ENCODE measurements at regions not wholly inside any gene's neighbourhood (a gene's known extent, or its start where the extent isn't known, plus 50 kb on each side); places are given as distances from the start of the nearest gene placed in this dataset.

DNA sequence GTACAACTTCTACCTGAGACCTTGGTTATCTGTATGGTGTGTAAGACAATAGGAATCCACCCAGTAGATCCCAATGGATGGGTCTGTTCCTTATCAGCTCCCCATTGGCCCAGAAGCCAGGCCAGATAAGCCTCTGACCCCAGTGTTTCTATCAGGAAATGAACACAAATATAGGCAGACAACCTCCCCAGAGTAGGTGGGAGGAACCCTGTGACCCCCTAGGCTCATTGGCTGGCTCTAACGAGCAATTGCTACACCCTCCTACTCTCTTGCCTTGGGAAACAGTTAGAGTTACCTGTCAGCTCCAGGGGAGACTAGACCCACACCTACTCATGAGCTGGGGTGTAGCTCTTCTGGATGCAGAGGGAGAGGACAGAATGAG is 299.9 kb downstream of the UACA start:
- H3K9ac ChIP-seq (replicated peaks in 1 of 4; ENCODE audit: extremely low read depth in 1 of 4, low read depth in 3 of 4, low read length in 3 of 4), result no peak overlapping the region
- 0% methylated on average over 1 of the region's 1 CpG; no CpG with 5 or more reads in 1 of the 2 experiments for WGBS, 2 experiments (ENCODE audit: extremely low coverage in 1 of 2, insufficient coverage in 1 of 2, insufficient read length in 1 of 2, insufficient replicate concordance in 2 of 2, low coverage in 1 of 2, low lambda C conversion rate in 2 of 2, missing lambda C conversion rate in 1 of 2)
- CTCF ChIA-PET (ENCODE audit: partially characterized antibody), result interaction anchor here (0.7 to 9.1 kb wide), 5 partner anchors 8 to 736 kb away, joined by 3 to 81 read pairs (median 4); no protein-coding TSS in a partner anchor

More for the DNA sequence above, 299.9 kb downstream of the UACA start:
- no peaks in the 10 kb centered on the region; a peak in 1 of 7 replicates for H3K4me1 ChIP-seq (replicated peaks in 1 of 4; ENCODE audit: control insufficient read depth in 3 of 4, insufficient read depth in 4 of 4, low read length in 3 of 4)
- no peak overlapping the region for H2AK5ac ChIP-seq (ENCODE audit: low read depth, low read length)
- no peak overlapping the region for H2BK20ac ChIP-seq (ENCODE audit: low read length)
- H3K27ac ChIP-seq (ENCODE audit: low read depth, low read length), result no peak overlapping the region
- no peak overlapping the region for H2BK5ac ChIP-seq (ENCODE audit: low read depth, low read length)
- H3K14ac ChIP-seq (ENCODE audit: insufficient read length), result no peak overlapping the region
- no peak overlapping the region for H3K4me2 ChIP-seq (ENCODE audit: insufficient read depth in 1 of 2, low read depth in 2 of 2, low read length in 2 of 2)
- H3K79me2 ChIP-seq (ENCODE audit: control insufficient read depth in 1 of 2, insufficient read depth in 2 of 2, low read length in 2 of 2), result no peaks in the 10 kb centered on the region
- POLR2A ChIA-PET (ENCODE audit: partially characterized antibody), result no interaction called here
- no peak overlapping the region for H4K5ac ChIP-seq (ENCODE audit: insufficient read length, low read depth, low read length)
- DNase-seq (ENCODE audit: low read depth in 1 of 2, low spot score in 2 of 2) (no peak), FAIRE-seq (no peak)
- no peak overlapping the region for H4K91ac ChIP-seq (replicated peaks; ENCODE audit: insufficient read length, low read length)
- no peaks in the 10 kb centered on the region for H4K20me1 ChIP-seq (replicated peaks in 1 of 2; ENCODE audit: control insufficient read depth in 1 of 2, insufficient read depth in 2 of 2, low read length in 2 of 2)
- no peaks in the 10 kb centered on the region for H3K79me1 ChIP-seq (ENCODE audit: low read depth, low read length)
- no peaks in the 10 kb centered on the region for H3K23me2 ChIP-seq (ENCODE audit: low read depth, low read length)
- no peak overlapping the region for H2BK15ac ChIP-seq (ENCODE audit: low read length)
- H3K9me3 ChIP-seq (ENCODE audit: insufficient read depth in 2 of 2, low read depth in 1 of 2, low read length in 1 of 2), result no peaks in the 10 kb centered on the region
- no peak overlapping the region for H2BK12ac ChIP-seq (ENCODE audit: low read depth, low read length)
- H3K56ac ChIP-seq (replicated peaks; ENCODE audit: insufficient read length, low read depth, low read length), result no peak overlapping the region
- TF ChIP-seq EP300 (IDR thresholded peaks at IDR 0.05; ENCODE audit: borderline replicate concordance in 1 of 2, low read depth in 2 of 2, low read length in 2 of 2) (no peak), ASH2L (IDR thresholded peaks at IDR 0.05; ENCODE audit: low read length) (no peak), TBP (IDR thresholded peaks at IDR 0.05; ENCODE audit: low read depth, low read length) (no peak), POLR2AphosphoS5 (IDR thresholded peaks at IDR 0.05; ENCODE audit: low read depth, low read length) (no peak), RBBP5 (IDR thresholded peaks at IDR 0.05; ENCODE audit: borderline replicate concordance, low read depth, low read length) (no peak)
- H2BK120ac ChIP-seq (replicated peaks; ENCODE audit: low read depth, low read length), result no peak overlapping the region
- no peak overlapping the region for H3K23ac ChIP-seq (ENCODE audit: insufficient read length)
- no peak overlapping the region for H3K18ac ChIP-seq (ENCODE audit: extremely low read depth, low read length)
- no peaks in the 10 kb centered on the region for H3K27me3 ChIP-seq (replicated peaks in 1 of 4; ENCODE audit: control insufficient read depth in 3 of 4, extremely low read depth in 1 of 4, insufficient read depth in 3 of 4, low read length in 3 of 4)
- no peak overlapping the region for H3K4me3 ChIP-seq (ENCODE audit: extremely low read depth in 1 of 4, insufficient read depth in 2 of 4, low read depth in 3 of 4, low read length in 4 of 4)
- no peak overlapping the region for H4K8ac ChIP-seq (ENCODE audit: extremely low read depth, insufficient read depth, low read length)
- H3K4ac ChIP-seq (replicated peaks; ENCODE audit: insufficient read length, low read depth, low read length), result no peak overlapping the region
- no peak overlapping the region for H2AFZ ChIP-seq (ENCODE audit: low read length)
- no peaks in the 10 kb centered on the region for H3K36me3 ChIP-seq (ENCODE audit: control insufficient read depth in 2 of 4, insufficient read depth in 4 of 4, low read length in 3 of 4)

Data from H1 (cell line).